Fibroblast of the aortic adventitia (primary cell): ENCODE measurements at regions not wholly inside any gene's neighbourhood (a gene's known extent, or its start where the extent isn't known, plus 50 kb on each side); places are given as distances from the start of the nearest gene placed in this dataset.

Experiments used
- DNase-seq: peaks from one replicate; pipeline ENCODE4 v3.0.0-alpha.2; 2010; ENCODE audit warnings: low read depth
- H3K4me3 ChIP-seq: 2 replicates; pipeline ENCODE4 v1.5.1; 2011; ENCODE audit warnings: low read depth, mild to moderate bottlenecking, control low read depth, low read length, moderate library complexity
- TF ChIP-seq, protein P1 (sequence below): IDR thresholded peaks from 2 replicates; pipeline ENCODE4 v1.5.1; 2011; ENCODE audit warnings: mild to moderate bottlenecking, low read length, control low read depth, inconsistent platforms; ENCODE audit not compliant: insufficient read depth

DNA sequence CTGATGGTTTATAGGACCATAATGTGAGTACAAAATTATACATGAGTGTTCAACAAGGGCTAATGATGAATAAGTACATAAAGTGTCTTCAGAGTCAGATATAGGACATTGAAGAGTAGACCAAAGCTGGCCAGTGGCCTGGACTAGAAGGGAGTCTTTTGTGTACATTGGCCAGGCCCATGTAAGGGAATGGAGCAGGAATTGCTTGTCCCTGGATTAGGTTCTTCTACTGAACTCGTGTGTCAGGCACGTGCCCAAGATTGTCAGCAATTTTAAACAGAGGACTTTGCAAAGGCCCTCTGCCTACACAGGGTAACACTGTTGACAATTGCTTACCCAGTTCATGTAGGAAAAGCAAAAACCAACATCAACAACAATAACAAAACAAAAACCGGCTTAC, 196.0 kb upstream of the SEL1L start:
- TF ChIP-seq, protein P1, sequence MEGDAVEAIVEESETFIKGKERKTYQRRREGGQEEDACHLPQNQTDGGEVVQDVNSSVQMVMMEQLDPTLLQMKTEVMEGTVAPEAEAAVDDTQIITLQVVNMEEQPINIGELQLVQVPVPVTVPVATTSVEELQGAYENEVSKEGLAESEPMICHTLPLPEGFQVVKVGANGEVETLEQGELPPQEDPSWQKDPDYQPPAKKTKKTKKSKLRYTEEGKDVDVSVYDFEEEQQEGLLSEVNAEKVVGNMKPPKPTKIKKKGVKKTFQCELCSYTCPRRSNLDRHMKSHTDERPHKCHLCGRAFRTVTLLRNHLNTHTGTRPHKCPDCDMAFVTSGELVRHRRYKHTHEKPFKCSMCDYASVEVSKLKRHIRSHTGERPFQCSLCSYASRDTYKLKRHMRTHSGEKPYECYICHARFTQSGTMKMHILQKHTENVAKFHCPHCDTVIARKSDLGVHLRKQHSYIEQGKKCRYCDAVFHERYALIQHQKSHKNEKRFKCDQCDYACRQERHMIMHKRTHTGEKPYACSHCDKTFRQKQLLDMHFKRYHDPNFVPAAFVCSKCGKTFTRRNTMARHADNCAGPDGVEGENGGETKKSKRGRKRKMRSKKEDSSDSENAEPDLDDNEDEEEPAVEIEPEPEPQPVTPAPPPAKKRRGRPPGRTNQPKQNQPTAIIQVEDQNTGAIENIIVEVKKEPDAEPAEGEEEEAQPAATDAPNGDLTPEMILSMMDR: no peak
- no peak for DNase-seq
- H3K4me3 ChIP-seq: no peak overlapping the region

DNA sequence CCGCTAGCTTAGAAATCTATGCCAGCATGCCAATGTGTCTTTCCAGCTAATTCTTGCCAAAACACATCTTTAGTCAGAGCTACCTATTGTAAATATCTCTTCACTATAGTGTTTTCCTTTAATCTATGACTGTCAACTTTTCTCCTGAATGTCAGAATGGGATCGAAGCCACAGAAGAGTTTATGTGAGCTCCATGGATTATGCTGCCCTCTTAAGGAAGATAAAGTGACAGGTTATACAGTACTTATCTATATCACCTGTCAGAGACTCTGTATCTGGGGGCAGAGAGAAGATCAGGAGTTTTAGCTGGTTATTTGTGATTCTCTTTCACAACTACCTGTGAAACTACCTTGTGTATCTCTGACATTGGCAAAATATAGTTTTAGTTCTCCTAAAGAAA, 204.3 kb upstream of the SEL1L start:
- H3K4me3 ChIP-seq: no peak overlapping the region
- DNase-seq: no peak
- TF ChIP-seq, protein P1: no peak

DNA sequence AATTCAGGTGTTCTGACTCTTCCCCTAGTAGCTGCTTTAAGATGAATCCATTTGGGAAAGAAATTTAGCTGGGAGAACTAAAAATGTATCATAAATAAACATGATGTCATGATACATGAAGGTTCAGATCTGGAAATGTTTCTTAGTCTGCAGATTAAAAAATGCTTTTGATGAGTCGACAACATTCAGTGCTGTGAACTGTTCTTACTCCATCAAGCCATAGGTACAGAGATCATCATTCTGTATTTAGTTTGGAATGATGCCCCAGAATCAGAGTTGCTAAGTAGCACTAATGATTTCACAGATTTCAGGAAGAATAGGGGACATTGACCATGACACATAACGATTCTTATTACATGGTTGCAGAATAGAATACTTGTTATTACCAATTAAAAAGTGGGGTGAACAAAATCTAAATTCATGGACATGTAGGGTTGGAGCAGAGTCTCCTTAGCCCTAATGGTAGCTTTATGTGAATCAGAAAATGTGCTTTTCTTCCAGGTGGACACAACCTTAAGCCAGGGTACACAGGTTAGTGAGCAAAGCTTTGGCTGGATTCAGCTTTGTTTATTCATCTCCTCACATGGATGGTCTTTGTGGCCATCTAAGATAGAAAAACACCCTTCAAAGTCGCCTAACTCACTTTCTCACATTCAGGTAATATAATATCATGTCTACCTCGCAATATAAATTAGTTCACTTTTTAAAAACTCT, 205.4 kb upstream of the SEL1L start:
- no peak overlapping the region for H3K4me3 ChIP-seq
- TF ChIP-seq, protein P1: no peak
- no peak for DNase-seq

DNA sequence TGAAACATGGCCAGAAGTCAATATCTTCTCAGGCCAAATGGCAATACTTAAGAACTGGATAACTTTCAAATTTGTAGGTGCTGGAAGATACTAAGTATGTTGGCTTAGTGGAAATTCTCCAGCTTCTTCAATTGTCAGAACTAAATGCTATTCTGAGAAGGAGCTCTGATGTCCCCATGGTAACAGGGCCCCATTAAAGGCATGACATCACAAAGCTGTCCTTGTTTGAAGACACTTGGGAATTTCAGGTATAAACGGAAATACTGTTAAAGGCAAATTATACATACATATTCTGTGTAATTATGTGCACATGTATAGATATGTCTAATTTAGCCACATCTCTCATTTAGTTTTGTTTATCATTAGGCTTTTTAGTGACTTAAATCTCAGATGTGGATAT, 210.0 kb upstream of the SEL1L start:
- TF ChIP-seq, protein P1: no peak
- H3K4me3 ChIP-seq: no peak overlapping the region

DNA sequence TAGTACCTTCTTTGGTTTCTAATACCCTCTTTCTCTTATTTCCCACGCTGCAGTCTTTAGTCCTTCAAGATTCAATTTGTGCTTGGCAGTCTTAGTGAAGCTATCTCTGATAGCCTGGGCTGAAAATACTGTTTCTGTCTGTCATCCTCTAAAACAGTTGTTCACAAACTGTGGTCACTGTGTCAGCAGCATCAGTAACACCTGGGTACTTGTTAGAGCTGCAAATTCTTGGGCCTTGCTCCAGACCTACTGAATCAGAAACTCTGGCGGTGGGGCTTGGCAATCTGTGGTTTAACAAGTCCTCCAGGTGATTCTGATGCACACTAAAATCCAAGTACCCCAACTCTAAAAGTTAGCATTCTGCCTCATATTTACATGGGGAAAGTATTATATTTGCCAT, 217.5 kb upstream of the SEL1L start:
- no peak overlapping the region for H3K4me3 ChIP-seq
- DNase-seq: no peak
- TF ChIP-seq, protein P1: no peak

More for the DNA sequence above, 210.0 kb upstream of the SEL1L start:
- DNase-seq: no peak

DNA sequence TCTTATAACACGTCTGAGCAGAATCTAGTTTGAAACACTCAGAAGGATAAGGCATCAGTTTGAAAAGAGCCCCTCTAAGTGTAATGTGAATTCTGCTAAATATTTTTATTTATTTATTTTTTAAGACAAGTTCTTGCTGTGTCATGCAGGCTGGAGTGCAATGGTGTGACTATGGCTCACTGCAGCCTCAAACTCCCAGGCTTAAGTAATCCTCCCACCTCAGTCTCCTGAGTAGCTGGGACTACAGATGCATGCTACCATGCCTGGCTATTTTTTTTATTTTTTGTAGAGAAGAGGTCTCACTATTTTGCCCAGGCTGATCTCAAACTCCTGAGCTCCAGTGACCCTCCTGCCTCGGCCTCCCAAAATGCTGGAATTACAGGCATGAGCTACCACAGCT, 225.9 kb upstream of the SEL1L start:
- H3K4me3 ChIP-seq: no peak overlapping the region
- TF ChIP-seq, protein P1: no peak
- no peak for DNase-seq

DNA sequence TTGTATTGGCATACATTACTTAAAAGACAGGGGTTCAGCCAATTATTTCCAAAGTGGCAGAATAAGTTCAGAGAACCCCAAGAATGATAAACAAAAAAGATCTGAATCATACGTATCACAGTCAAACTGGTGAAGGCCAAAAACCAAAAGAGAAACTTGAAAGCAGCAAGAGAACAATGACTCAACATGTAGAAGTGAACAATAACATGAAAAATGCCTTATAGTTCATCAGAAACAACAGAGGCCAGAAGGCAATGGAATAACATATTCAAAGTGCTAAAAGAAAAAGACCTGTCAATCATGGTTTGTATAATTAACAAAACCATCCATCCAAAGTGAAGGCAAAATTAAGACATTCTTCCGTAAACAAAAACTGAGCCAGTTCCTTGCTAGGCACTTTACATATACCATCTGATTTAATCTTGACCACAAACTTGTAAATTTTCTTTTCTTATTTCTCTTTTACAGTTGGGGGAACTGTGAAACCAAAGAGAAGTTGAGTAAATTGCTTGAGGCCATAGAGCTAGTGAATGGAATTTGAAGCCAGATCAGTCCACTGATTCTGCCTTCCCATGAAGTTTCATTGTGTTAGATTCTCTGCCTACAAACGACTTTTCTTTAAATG, 232.1 kb upstream of the SEL1L start:
- H3K4me3 ChIP-seq: no peak overlapping the region
- DNase-seq: no peak
- TF ChIP-seq, protein P1: no peak
